Kidney (tissue), 13 donors: ENCODE measurements at regions not wholly inside any gene's neighbourhood (a gene's known extent, or its start where the extent isn't known, plus 50 kb on each side); places are given as distances from the start of the nearest gene placed in this dataset.
"Not testable (repeated sequence)": the region's sequence is repeated elsewhere in the genome, so short reads cannot be mapped to it uniquely, and the experiment has no call there.

Experiments used
- DNase-seq, 5 donors: peaks; one replicate each; pipeline ENCODE4 v3.0.0-alpha.2; 2013 to 2020
- FAIRE-seq: peaks from 2 replicates; lab custom pipeline; 2012; peaks lifted over from hg19 to GRCh38; lab: Jason Lieb, UNC
- H3K27ac ChIP-seq, 2 donors: one replicate each; pipeline ENCODE4 v1.7.0; 2013; ENCODE audit warnings: low read depth in 2 of 2, low read length in 2 of 2, inconsistent platforms in 1 of 2
- H3K27me3 ChIP-seq: one replicate; pipeline ENCODE4 v1.7.1; 2013; ENCODE audit warnings: low read length, inconsistent platforms; ENCODE audit not compliant: control insufficient read depth, insufficient read depth
- H3K36me3 ChIP-seq, 3 donors: one replicate each; pipeline versions ENCODE4 v1.7.0 to v1.7.1; 2013; ENCODE audit warnings: low read length in 3 of 3, control low read depth in 1 of 3, inconsistent platforms in 1 of 3; ENCODE audit not compliant: insufficient read depth in 3 of 3, control insufficient read depth in 2 of 3
- H3K4me1 ChIP-seq, 3 donors: one replicate each; pipeline versions ENCODE4 v1.7.0 to v1.7.1; 2013; ENCODE audit warnings: low read length in 3 of 3, inconsistent platforms in 1 of 3, low read depth in 1 of 3; ENCODE audit not compliant: control insufficient read depth in 2 of 3, insufficient read depth in 2 of 3
- H3K4me3 ChIP-seq, 3 donors: one replicate each; pipeline versions ENCODE4 v1.7.0 to v1.8.1; 2013; ENCODE audit warnings: low read length in 3 of 3, control low read depth in 1 of 3, inconsistent platforms in 1 of 3
- H3K9ac ChIP-seq, 3 donors: one replicate each; pipeline versions ENCODE4 v1.7.0 to v1.7.1; 2013; ENCODE audit warnings: low read length in 3 of 3, control low read depth in 1 of 3, inconsistent platforms in 1 of 3
- H3K9me3 ChIP-seq, 3 donors: one replicate each; pipeline versions ENCODE4 v1.7.0 to v1.7.1; 2013; ENCODE audit warnings: low read length in 3 of 3, control low read depth in 1 of 3, inconsistent platforms in 1 of 3; ENCODE audit not compliant: control insufficient read depth in 2 of 3, insufficient read depth in 1 of 3
- intact Hi-C: fragments of 100-400 bp; cut with DNase I; formaldehyde crosslinking; loops from one replicate; pipeline ENCODE4 v1.11.1; 2022
- TF ChIP-seq, protein P1 (sequence below): IDR thresholded peaks from 3 replicates; pipeline ENCODE4 v1.5.1; 2012; ENCODE audit warnings: mild to moderate bottlenecking, moderate library complexity, borderline replicate concordance; ENCODE audit not compliant: insufficient read depth; ENCODE audit errors: extremely low read depth
- donor health status: control.
- donor health status: control.
- donor health status: control.
- donor health status: control.
- donor health status: control.
- donor health status: DM: yes; HTN: yes; CAD: no.
- donor health status: Normal renal cell carcinoma (clear cell type).

DNA sequence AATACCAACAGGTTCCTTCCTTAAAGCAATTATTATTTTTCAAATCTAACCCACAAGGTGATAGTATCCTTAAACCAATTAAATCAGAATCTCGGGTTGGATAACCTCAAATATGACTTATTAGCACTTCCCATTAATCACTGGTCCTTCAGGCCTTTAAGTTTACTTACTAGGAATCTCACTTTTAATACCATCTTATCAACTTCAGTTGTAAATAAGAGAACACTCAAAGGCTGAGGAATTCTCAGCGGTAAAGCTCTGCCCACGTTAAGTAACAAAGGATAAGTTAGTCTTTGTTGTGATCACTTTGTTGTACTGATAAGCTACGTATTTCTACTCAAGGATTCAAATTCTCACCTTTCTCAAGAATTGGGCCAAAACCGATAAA is 82.0 kb downstream of the OR2B2 start:
- Histone ChIP-seq H3K27me3 (no peaks in the 10 kb centered on the region), H3K9ac (peak overlapping the region in 2 of 3 donors; percentile 62 to 87), H3K4me1 (peaks cover 0 to 3% (median 0%) of the 10 kb centered on the region in 3 donors), H3K9me3 (no peaks in the 10 kb centered on the region), H3K4me3 (peak overlapping the region; percentile 67 to 87 (median 68)), H3K27ac (peak overlapping the region in 1 of 2 donors; percentile 65), H3K36me3 (no peaks in the 10 kb centered on the region)
- TF ChIP-seq, protein P1, sequence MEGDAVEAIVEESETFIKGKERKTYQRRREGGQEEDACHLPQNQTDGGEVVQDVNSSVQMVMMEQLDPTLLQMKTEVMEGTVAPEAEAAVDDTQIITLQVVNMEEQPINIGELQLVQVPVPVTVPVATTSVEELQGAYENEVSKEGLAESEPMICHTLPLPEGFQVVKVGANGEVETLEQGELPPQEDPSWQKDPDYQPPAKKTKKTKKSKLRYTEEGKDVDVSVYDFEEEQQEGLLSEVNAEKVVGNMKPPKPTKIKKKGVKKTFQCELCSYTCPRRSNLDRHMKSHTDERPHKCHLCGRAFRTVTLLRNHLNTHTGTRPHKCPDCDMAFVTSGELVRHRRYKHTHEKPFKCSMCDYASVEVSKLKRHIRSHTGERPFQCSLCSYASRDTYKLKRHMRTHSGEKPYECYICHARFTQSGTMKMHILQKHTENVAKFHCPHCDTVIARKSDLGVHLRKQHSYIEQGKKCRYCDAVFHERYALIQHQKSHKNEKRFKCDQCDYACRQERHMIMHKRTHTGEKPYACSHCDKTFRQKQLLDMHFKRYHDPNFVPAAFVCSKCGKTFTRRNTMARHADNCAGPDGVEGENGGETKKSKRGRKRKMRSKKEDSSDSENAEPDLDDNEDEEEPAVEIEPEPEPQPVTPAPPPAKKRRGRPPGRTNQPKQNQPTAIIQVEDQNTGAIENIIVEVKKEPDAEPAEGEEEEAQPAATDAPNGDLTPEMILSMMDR = no peak
- DNase-seq (peak in 1 of 5 donors; percentile 71), FAIRE-seq (no peak)
- intact Hi-C loops = no loop called here

DNA sequence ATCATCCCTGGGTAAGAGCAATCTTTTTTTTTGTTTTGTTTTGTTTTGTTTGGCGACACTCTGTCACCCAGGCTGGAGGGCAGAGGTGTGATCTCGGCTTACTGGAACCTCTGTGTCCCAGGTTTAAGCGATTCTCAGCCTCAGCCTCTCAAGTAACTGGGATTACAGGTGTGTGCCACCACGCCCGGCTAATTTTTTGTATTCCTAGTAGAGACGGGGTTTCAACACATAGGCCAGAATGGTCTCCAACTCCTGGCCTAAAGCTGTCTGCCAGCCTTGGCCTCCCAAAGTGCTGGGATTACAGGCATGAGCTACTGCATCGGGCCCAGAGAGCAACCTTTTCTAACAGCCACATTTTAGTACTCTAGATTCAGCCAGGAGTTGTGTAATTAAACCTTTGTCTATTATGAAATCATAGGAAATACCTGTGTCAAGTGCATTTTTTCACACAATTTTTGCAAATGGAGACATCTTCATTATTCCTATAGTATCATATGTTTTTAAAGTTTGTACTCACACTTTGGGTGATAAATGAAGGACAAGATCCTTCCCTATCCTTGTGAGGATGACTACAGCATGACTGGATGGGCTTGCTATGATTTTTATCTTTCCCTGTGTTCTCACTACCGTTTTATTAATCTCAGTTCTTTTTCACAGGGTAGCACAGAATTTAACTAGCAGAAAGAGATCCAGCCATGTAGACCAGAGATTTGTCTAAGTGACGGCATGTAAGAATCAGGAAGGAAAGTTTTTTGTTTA is 82.6 kb downstream of the OR2B2 start:
- H3K4me1 ChIP-seq = peaks cover 0 to 3% (median 0%) of the 10 kb centered on the region in 3 donors
- intact Hi-C loops = no loop called here
- H3K27me3 ChIP-seq = no peaks in the 10 kb centered on the region
- peak overlapping the region in 2 of 3 donors; percentile 67 to 87 for H3K4me3 ChIP-seq
- no peak for FAIRE-seq
- TF ChIP-seq, protein P1 = no peak
- H3K9ac ChIP-seq = no peak overlapping the region
- H3K36me3 ChIP-seq = no peaks in the 10 kb centered on the region
- peak overlapping the region in 1 of 2 donors; percentile 65 for H3K27ac ChIP-seq
- H3K9me3 ChIP-seq = no peaks in the 10 kb centered on the region
- DNase-seq = no peak

DNA sequence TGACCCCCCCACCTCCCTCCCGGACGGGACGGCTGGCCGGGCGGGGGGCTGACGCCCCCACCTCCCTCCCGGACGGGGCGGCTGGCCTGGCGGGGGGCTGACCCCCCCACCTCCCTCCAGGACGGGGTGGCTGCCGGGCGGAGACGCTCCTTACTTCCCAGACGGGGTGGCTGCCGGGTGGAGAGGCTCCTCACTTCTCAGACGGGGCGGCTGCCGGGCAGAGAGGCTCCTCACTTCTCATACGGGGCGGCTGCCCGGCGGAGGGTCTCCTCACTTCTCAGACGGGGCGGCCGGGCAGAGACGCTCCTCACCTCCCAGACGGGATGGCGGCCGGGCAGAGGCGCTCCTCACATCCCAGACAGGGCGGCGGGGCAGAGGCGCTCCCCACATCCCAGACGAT is 84.7 kb downstream of the OR2B2 start:
- H3K36me3 ChIP-seq, H3K27ac ChIP-seq, H3K27me3 ChIP-seq, intact Hi-C loops, DNase-seq, H3K9me3 ChIP-seq, FAIRE-seq, H3K4me3 ChIP-seq, H3K9ac ChIP-seq, H3K4me1 ChIP-seq: not testable (repeated sequence)

DNA sequence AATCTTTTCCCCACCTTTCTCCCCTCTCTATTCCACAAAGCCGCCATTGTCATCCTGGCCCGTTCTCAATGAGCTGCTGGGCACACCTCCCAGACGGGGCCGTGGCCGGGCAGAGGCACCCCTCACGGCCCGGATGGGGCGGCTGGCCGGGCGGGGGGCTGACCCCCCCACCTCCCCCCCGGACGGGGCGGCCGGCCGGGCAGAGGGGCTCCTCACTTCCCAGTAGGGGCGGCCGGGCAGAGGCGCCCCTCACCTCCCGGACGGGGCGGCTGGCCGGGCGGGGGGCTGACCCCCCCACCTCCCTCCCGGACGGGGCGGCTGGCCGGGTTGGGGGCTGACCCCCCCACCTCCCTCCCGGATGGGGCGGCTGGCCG is 85.6 kb downstream of the OR2B2 start:
- H3K4me1 ChIP-seq, H3K9ac ChIP-seq, H3K36me3 ChIP-seq, DNase-seq, H3K9me3 ChIP-seq, intact Hi-C loops, H3K4me3 ChIP-seq, H3K27me3 ChIP-seq, FAIRE-seq, H3K27ac ChIP-seq: not testable (repeated sequence)

DNA sequence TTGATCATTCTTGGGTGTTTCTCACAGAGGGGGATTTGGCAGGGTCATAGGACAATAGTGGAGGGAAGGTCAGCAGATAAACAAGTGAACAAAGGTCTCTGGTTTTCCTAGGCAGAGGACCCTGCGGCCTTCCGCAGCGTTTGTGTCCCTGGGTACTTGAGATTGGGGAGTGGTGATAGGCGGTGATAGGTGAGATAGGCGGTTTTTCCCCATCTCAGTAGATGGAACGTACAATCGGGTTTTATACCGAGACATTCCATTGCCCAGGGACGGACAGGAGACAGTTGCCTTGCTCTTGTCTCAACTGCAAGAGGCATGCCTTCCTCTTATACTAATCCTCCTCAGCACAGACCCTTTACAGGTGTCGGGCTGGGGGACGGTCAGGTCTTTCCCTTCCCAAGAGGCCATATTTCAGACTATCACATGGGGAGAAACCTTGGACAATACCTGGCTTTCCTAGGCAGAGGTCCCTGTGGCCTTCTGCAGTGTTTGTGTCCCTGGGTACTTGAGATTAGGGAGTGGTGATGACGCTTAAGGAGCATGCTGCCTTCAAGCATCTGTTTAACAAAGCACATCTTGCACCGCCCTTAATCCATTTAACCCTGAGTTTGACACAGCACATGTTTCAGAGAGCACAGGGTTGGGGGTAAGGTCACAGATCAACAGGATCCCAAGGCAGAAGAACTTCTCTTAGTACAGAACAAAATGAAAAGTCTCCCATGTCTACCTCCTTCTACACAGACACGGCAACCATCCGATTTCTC is 86.2 kb downstream of the OR2B2 start:
- H3K4me1 ChIP-seq, H3K9ac ChIP-seq, H3K9me3 ChIP-seq, H3K27me3 ChIP-seq, H3K27ac ChIP-seq, intact Hi-C loops, H3K36me3 ChIP-seq, FAIRE-seq, DNase-seq: not testable (repeated sequence)
- peak overlapping the region in 1 of 3 donors; percentile 11 for H3K4me3 ChIP-seq
